ENCODE measurements at regions not wholly inside any gene's neighbourhood (a gene's known extent, or its start where the extent isn't known, plus 50 kb on each side); places are given as distances from the start of the nearest gene placed in this dataset.
A peak's percentile ranks its signal among the peaks of the same experiment; 100 is the strongest.

DNA sequence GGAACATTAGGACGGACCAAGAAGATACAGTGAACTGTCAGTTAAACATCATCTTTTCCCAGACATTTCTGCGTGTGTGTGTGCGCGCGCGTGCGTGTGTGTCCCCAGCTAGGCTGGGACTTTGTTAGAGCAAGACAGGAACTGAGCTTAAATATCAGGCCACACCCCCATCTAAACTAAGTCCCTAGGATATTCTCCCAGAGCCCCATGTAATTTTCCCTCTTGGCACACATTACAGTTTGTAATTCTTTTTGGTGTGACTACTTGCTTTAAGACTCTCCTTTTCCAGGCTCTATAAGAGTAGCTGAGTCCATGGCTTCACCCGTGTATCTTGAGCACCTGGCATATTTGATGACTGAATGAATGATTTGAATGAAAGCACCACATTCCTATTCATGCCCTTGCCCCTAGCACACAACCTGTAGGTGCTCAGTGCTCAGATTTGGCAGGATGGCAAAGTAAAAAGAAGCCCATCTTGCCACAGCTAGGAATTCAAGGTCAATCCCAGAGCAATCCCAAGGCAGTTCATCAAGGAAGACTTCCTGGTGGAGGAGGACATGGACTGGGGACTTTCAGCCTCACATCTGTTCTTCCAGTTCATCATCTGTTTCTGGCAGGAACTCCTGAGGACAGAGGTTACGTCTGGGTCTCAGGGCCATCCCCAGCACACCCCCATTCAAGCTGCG is 69.2 kb downstream of the MRPL14 start:
- no peak for DNase-seq (ENCODE audit: unreplicated experiment)
- ChIA-PET POLR2A (interaction anchor here (0.7 to 3.2 kb wide), 12 partner anchors 8 to 454 kb away, joined by 3 to 20 read pairs (median 7); partner anchors contain the start of gene VEGFA), CTCF (interaction anchor here (0.6 to 2.7 kb wide), 11 partner anchors 9 to 1269 kb away, joined by 3 to 24 read pairs (median 4); no protein-coding TSS in a partner anchor)
- Mint-ChIP-seq H3K4me3 (ENCODE audit: unreplicated experiment) (no peak overlapping the region), H3K27me3 (ENCODE audit: insufficient read depth, unreplicated experiment) (no peaks in the 10 kb centered on the region), H3K9me3 (ENCODE audit: unreplicated experiment) (no peaks in the 10 kb centered on the region), H3K27ac (ENCODE audit: low read depth, unreplicated experiment) (peak overlapping the region; percentile 93), H3K4me1 (ENCODE audit: insufficient read depth, unreplicated experiment) (peaks cover 67% of the 10 kb centered on the region), H3K36me3 (ENCODE audit: insufficient read depth, unreplicated experiment) (no peaks in the 10 kb centered on the region)
- TSS peak; percentile 80 for BruUV-seq (replicated peaks)
- no peak for TF ChIP-seq CTCF (IDR thresholded peaks at IDR 0.05; ENCODE audit: unreplicated experiment)
- intact Hi-C loops (cut with micrococcal nuclease), result loop anchor here (1.0 kb wide), 1 partner anchor 46 kb away; no protein-coding TSS in a partner anchor

- peak; percentile 49 for DNase-seq (ENCODE audit: unreplicated experiment)
- Mint-ChIP-seq H3K36me3 (ENCODE audit: insufficient read depth, unreplicated experiment) (no peaks in the 10 kb centered on the region), H3K27me3 (ENCODE audit: insufficient read depth, unreplicated experiment) (no peaks in the 10 kb centered on the region), H3K27ac (ENCODE audit: low read depth, unreplicated experiment) (peak overlapping the region; percentile 93), H3K9me3 (ENCODE audit: unreplicated experiment) (no peaks in the 10 kb centered on the region), H3K4me1 (ENCODE audit: insufficient read depth, unreplicated experiment) (peaks cover 65% of the 10 kb centered on the region), H3K4me3 (ENCODE audit: unreplicated experiment) (no peak overlapping the region)
- ChIA-PET POLR2A (interaction anchor here (1.2 to 3.2 kb wide), 7 partner anchors 7 to 288 kb away, joined by 3 to 20 read pairs (median 9); partner anchors contain the start of gene VEGFA), CTCF (interaction anchor here (0.6 to 2.7 kb wide), 9 partner anchors 10 to 1270 kb away, joined by 3 to 24 read pairs (median 4); no protein-coding TSS in a partner anchor)
- BruUV-seq (replicated peaks), result no TSS peak
- intact Hi-C loops (cut with micrococcal nuclease), result no loop called here
- no peak for TF ChIP-seq CTCF (IDR thresholded peaks at IDR 0.05; ENCODE audit: unreplicated experiment)
Observed at GRCh38 chr6:44057238-44057930, 69.9 kb downstream of the MRPL14 start.

DNA sequence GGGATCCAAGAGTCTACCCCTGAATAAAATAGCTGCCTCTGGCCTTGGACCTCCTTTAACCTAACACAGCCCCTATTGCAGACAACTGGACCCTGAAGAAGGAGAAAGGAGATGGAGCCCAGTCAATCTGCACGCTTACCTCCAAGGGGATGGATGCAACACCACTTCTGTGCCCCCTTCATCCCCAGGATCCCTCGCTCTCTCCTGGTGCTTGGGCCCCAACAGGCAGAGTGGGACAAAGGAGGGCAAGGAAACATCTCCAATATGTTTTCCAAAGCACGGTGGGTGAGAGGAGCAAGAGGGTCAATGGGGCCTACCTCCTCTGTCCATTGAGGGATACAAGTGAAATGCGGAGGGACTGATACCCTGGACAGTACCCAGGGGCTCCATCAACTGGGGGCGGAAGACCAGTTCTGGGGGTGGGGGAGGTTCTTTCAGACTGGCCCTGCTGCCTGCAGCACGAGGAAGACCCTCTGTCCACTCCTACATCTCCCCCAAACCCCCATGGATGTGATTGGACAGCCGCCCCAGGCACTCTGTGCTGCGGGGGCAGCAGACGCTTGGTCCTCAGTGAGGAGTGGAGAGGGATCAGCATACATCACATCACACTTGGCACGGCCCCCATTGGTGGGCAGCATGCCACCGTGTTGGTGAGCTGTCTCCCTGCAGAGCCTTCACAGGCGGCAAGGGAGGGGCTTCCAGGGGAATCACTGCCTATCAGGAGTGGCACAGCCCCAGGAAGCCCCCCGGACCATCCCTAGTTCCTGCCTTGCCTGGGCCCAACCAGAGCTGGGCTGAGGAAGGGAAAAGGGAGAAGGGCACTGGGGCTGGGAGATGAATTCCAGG is 70.6 kb downstream of the MRPL14 start:
- CTCF ChIA-PET, result no interaction called here
- POLR2A ChIA-PET, result no interaction called here
- BruUV-seq (replicated peaks), result no TSS peak
- H3K36me3 Mint-ChIP-seq (ENCODE audit: insufficient read depth, unreplicated experiment), result no peaks in the 10 kb centered on the region
- H3K4me3 Mint-ChIP-seq (ENCODE audit: unreplicated experiment), result no peak overlapping the region
- H3K4me1 Mint-ChIP-seq (ENCODE audit: insufficient read depth, unreplicated experiment), result peaks cover 65% of the 10 kb centered on the region
- H3K27me3 Mint-ChIP-seq (ENCODE audit: insufficient read depth, unreplicated experiment), result no peaks in the 10 kb centered on the region
- H3K9me3 Mint-ChIP-seq (ENCODE audit: unreplicated experiment), result no peaks in the 10 kb centered on the region
- TF ChIP-seq CTCF (IDR thresholded peaks at IDR 0.05; ENCODE audit: unreplicated experiment), result no peak
- peak overlapping the region; percentile 93 for H3K27ac Mint-ChIP-seq (ENCODE audit: low read depth, unreplicated experiment)
- intact Hi-C loops (cut with micrococcal nuclease), result no loop called here
- peak; percentile 93 for DNase-seq (ENCODE audit: unreplicated experiment)

Data from MCF 10A (cell line).